H1 (cell line): ENCODE measurements at regions not wholly inside any gene's neighbourhood (a gene's known extent, or its start where the extent isn't known, plus 50 kb on each side); places are given as distances from the start of the nearest gene placed in this dataset.

ENCODE experiments used
- CTCF ChIA-PET: fragments of 300-600 bp; sonication (Branson Sonifier 250); formaldehyde crosslinking; loops from one replicate; lab custom pipeline; 2021; ENCODE audit not compliant: partially characterized antibody; lab: Charles Lee
- POLR2A ChIA-PET: fragments of 300-600 bp; sonication (Branson Sonifier 250); formaldehyde crosslinking; loops from one replicate; lab custom pipeline; 2021; ENCODE audit warnings: inconsistent platforms; ENCODE audit not compliant: partially characterized antibody; lab: Charles Lee
- DNase-seq, 2 experiments: peaks; one replicate each; pipeline versions ENCODE4 v3.0.0 to v3.0.0-alpha.2; 2010 to 2022; ENCODE audit warnings: low spot score in 2 of 2, low read depth in 1 of 2, mixed read lengths in 1 of 2
- FAIRE-seq: peaks from 2 replicates; lab custom pipeline; 2011; peaks lifted over from hg19 to GRCh38; lab: Jason Lieb, UNC
- H2AFZ ChIP-seq: 2 replicates; pipeline ENCODE4 v1.8.1; 2012; ENCODE audit warnings: low read length, inconsistent platforms
- H2AK5ac ChIP-seq: 2 replicates; pipeline ENCODE4 v1.6.1; 2013; ENCODE audit warnings: low read depth, low read length
- H2BK120ac ChIP-seq: replicated peaks from 2 replicates; pipeline ENCODE3; 2013; ENCODE audit warnings: low read depth, low read length, inconsistent platforms
- H2BK12ac ChIP-seq: 2 replicates; pipeline ENCODE4 v1.6.1; 2013; ENCODE audit warnings: low read depth, low read length
- H2BK15ac ChIP-seq: 2 replicates; pipeline ENCODE4 v1.6.1; 2013; ENCODE audit warnings: low read length
- H2BK20ac ChIP-seq: 2 replicates; pipeline ENCODE4 v1.6.1; 2013; ENCODE audit warnings: low read length
- H2BK5ac ChIP-seq: 2 replicates; pipeline ENCODE4 v1.6.1; 2013; ENCODE audit warnings: low read depth, low read length
- H3K14ac ChIP-seq: 2 replicates; pipeline ENCODE4 v1.6.1; 2013; ENCODE audit warnings: inconsistent platforms; ENCODE audit not compliant: insufficient read length
- H3K18ac ChIP-seq: 2 replicates; pipeline ENCODE4 v1.6.1; 2013; ENCODE audit warnings: low read length; ENCODE audit errors: extremely low read depth
- H3K23ac ChIP-seq: 2 replicates; pipeline ENCODE4 v1.6.1; 2013; ENCODE audit warnings: inconsistent platforms; ENCODE audit not compliant: insufficient read length
- H3K23me2 ChIP-seq: 2 replicates; pipeline ENCODE4 v1.6.1; 2013; ENCODE audit warnings: low read depth, low read length
- H3K27ac ChIP-seq: 2 replicates; pipeline ENCODE4 v1.6.1; 2011; ENCODE audit warnings: low read depth, low read length, inconsistent platforms
- H3K27me3 ChIP-seq, 4 experiments: replicated peaks in 1 of 4; 1 replicate in 1 of 4; 2 replicates in 3 of 4; pipeline versions ENCODE4 v1.6.1 to v1.8.1; 2011 to 2013; ENCODE audit warnings: low read length in 3 of 4, mild to moderate bottlenecking in 3 of 4, inconsistent platforms in 2 of 4, mixed read lengths in 2 of 4, moderate library complexity in 1 of 4; ENCODE audit not compliant: control insufficient read depth in 3 of 4, insufficient read depth in 3 of 4; ENCODE audit errors: extremely low read depth in 1 of 4
- H3K36me3 ChIP-seq, 4 experiments: 2 replicates each; pipeline versions ENCODE4 v1.6.1 to v1.8.1; 2011 to 2013; ENCODE audit warnings: mild to moderate bottlenecking in 4 of 4, low read length in 3 of 4, moderate library complexity in 2 of 4, control low read depth in 1 of 4, inconsistent platforms in 1 of 4; ENCODE audit not compliant: insufficient read depth in 4 of 4, control insufficient read depth in 2 of 4
- H3K4ac ChIP-seq: replicated peaks from 2 replicates; pipeline ENCODE3; 2013; ENCODE audit warnings: low read length, low read depth, mixed read lengths, inconsistent platforms; ENCODE audit not compliant: insufficient read length
- H3K4me1 ChIP-seq, 4 experiments: replicated peaks in 1 of 4; 1 replicate in 1 of 4; 2 replicates in 3 of 4; pipeline versions ENCODE4 v1.6.1 to v1.8.1; 2011 to 2013; ENCODE audit warnings: low read length in 3 of 4, inconsistent platforms in 2 of 4, mixed read lengths in 1 of 4; ENCODE audit not compliant: insufficient read depth in 4 of 4, control insufficient read depth in 3 of 4
- H3K4me2 ChIP-seq, 2 experiments: 2 replicates each; pipeline versions ENCODE4 v1.6.1 to v1.8.1; 2011 to 2013; ENCODE audit warnings: low read depth in 2 of 2, low read length in 2 of 2, control low read depth in 1 of 2, inconsistent platforms in 1 of 2, mild to moderate bottlenecking in 1 of 2; ENCODE audit not compliant: insufficient read depth in 1 of 2
- H3K4me3 ChIP-seq, 4 experiments: fragments of 200-600, 300-600 bp in 1 of 4; sonication (generic), shearing (Covaris generic), sonication (Bioruptor Twin) in 1 of 4; 2 replicates each; pipeline versions ENCODE4 v1.5.1 to v1.8.1; 2011 to 2016; ENCODE audit warnings: low read length in 4 of 4, low read depth in 3 of 4, control low read depth in 2 of 4, inconsistent platforms in 2 of 4, mild to moderate bottlenecking in 2 of 4, mixed read lengths in 1 of 4, moderate library complexity in 1 of 4; ENCODE audit not compliant: insufficient read depth in 2 of 4; ENCODE audit errors: extremely low read depth in 1 of 4
- H3K56ac ChIP-seq: replicated peaks from 2 replicates; pipeline ENCODE3; 2013; ENCODE audit warnings: low read depth, mild to moderate bottlenecking, mixed read lengths, low read length, inconsistent platforms; ENCODE audit not compliant: insufficient read length
- H3K79me1 ChIP-seq: 2 replicates; pipeline ENCODE4 v1.6.1; 2013; ENCODE audit warnings: low read depth, low read length, control low read depth
- H3K79me2 ChIP-seq, 2 experiments: 2 replicates each; pipeline versions ENCODE4 v1.6.1 to v1.8.1; 2012 to 2013; ENCODE audit warnings: low read length in 2 of 2, mild to moderate bottlenecking in 2 of 2, inconsistent platforms in 1 of 2; ENCODE audit not compliant: insufficient read depth in 2 of 2, control insufficient read depth in 1 of 2
- H3K9ac ChIP-seq, 4 experiments: replicated peaks in 1 of 4; 1 replicate in 1 of 4; 2 replicates in 3 of 4; pipeline versions ENCODE4 v1.6.1 to v1.8.1; 2011 to 2013; ENCODE audit warnings: low read depth in 3 of 4, low read length in 3 of 4, control low read depth in 2 of 4, mild to moderate bottlenecking in 2 of 4, moderate library complexity in 2 of 4, inconsistent platforms in 1 of 4; ENCODE audit errors: extremely low read depth in 1 of 4
- H3K9me3 ChIP-seq, 2 experiments: 2 replicates each; pipeline versions ENCODE4 v1.6.1 to v1.8.1; 2012 to 2013; ENCODE audit warnings: mild to moderate bottlenecking in 2 of 2, moderate library complexity in 2 of 2, control low read depth in 1 of 2, inconsistent platforms in 1 of 2, low read depth in 1 of 2, low read length in 1 of 2, mixed read lengths in 1 of 2; ENCODE audit not compliant: insufficient read depth in 2 of 2
- H4K20me1 ChIP-seq, 2 experiments: replicated peaks in 1 of 2; 2 replicates each; pipeline versions ENCODE3 to v1.8.1; 2011 to 2013; ENCODE audit warnings: inconsistent platforms in 2 of 2, low read length in 2 of 2, mild to moderate bottlenecking in 1 of 2; ENCODE audit not compliant: insufficient read depth in 2 of 2, control insufficient read depth in 1 of 2
- H4K5ac ChIP-seq: 2 replicates; pipeline ENCODE4 v1.6.1; 2013; ENCODE audit warnings: low read length, low read depth, mixed read lengths, inconsistent platforms; ENCODE audit not compliant: insufficient read length
- H4K8ac ChIP-seq: 2 replicates; pipeline ENCODE4 v1.8.0; 2013; ENCODE audit warnings: mild to moderate bottlenecking, moderate library complexity, low read length, inconsistent platforms; ENCODE audit not compliant: insufficient read depth; ENCODE audit errors: extremely low read depth
- H4K91ac ChIP-seq: replicated peaks from 2 replicates; pipeline ENCODE3; 2013; ENCODE audit warnings: low read length, mixed read lengths, inconsistent platforms; ENCODE audit not compliant: insufficient read length
- ATF3 ChIP-seq: IDR thresholded peaks from 2 replicates; pipeline ENCODE4 v1.6.1; 2011; ENCODE audit warnings: low read depth, mild to moderate bottlenecking, low read length; ENCODE audit not compliant: insufficient read depth
- BRCA1 ChIP-seq: IDR thresholded peaks from 2 replicates; pipeline ENCODE4 v1.6.1; 2012; ENCODE audit warnings: low read depth, low read length, improper control_type of control experiment
- CBX8 ChIP-seq: fragments of 300-800, 300-1000 bp; sonication (generic); IDR thresholded peaks from 2 replicates; pipeline ENCODE4 v1.7.1; 2016; ENCODE audit warnings: low read depth, low read length, borderline replicate concordance
- CTBP2 ChIP-seq: IDR thresholded peaks from 2 replicates; pipeline ENCODE4 v1.7.0; 2011; ENCODE audit warnings: borderline replicate concordance, mild to moderate bottlenecking, moderate library complexity, mixed read lengths, low read length; ENCODE audit not compliant: insufficient read depth, insufficient read length
- CTCF ChIP-seq, 3 experiments: IDR thresholded peaks; 1 replicate in 2 of 3; 2 replicates in 1 of 3; pipeline versions ENCODE4 v1.5.1 to v1.6.1; 2011; ENCODE audit warnings: low read length in 3 of 3, mild to moderate bottlenecking in 3 of 3, inconsistent platforms in 2 of 3, low read depth in 1 of 3, moderate library complexity in 1 of 3; ENCODE audit not compliant: insufficient read depth in 1 of 3; ENCODE audit errors: control extremely low read depth in 1 of 3
- KDM1A ChIP-seq: fragments of 200-600, 300-600 bp; sonication (generic); IDR thresholded peaks from 2 replicates; pipeline ENCODE4 v1.7.1; 2016; ENCODE audit warnings: mild to moderate bottlenecking, low read length, borderline replicate concordance
- POLR2AphosphoS5 ChIP-seq: IDR thresholded peaks from 2 replicates; pipeline ENCODE4 v1.6.1; 2011; ENCODE audit warnings: low read depth, low read length
- RAD21 ChIP-seq, 2 experiments: IDR thresholded peaks in 1 of 2; conservative IDR thresholded peaks in 1 of 2; 2 replicates each; pipeline ENCODE4 v1.6.1; 2011; ENCODE audit warnings: low read depth in 2 of 2, low read length in 2 of 2, improper control_type of control experiment in 1 of 2, inconsistent platforms in 1 of 2, mild to moderate bottlenecking in 1 of 2, moderate library complexity in 1 of 2
- SRF ChIP-seq: IDR thresholded peaks from 2 replicates; pipeline ENCODE4 v1.6.1; 2011; ENCODE audit warnings: mild to moderate bottlenecking, low read depth, low read length, moderate library complexity
- YY1 ChIP-seq: IDR thresholded peaks from 2 replicates; pipeline ENCODE4 v1.6.1; 2011; ENCODE audit warnings: low read depth, mild to moderate bottlenecking, low read length
- WGBS, 2 experiments: shearing (Covaris generic) in 1 of 2; methylation state at CpG; one replicate each; pipeline versions ENCODE4 v1.1.6 to v1.1.7; 2013 to 2015; ENCODE audit warnings: low lambda C conversion rate in 2 of 2, mixed read lengths in 2 of 2, inconsistent platforms in 1 of 2, low coverage in 1 of 2, missing lambda C conversion rate in 1 of 2; ENCODE audit not compliant: insufficient replicate concordance in 2 of 2, insufficient coverage in 1 of 2, insufficient read length in 1 of 2; ENCODE audit errors: extremely low coverage in 1 of 2, missing lambda C conversion rate in 1 of 2; 5-methylcytosine and 5-hydroxymethylcytosine counted together

- H3K4me1 ChIP-seq = peaks cover 0 to 3% (median 1%) of the 10 kb centered on the region in 4 experiments; a peak in 3 of 7 replicates
- no peaks in the 10 kb centered on the region for H3K79me1 ChIP-seq
- H2AK5ac ChIP-seq = no peak overlapping the region
- H4K5ac ChIP-seq = no peak overlapping the region
- POLR2A ChIA-PET = no interaction called here
- H3K9me3 ChIP-seq = peaks cover 0 to 4% of the 10 kb centered on the region in 2 experiments; a peak in 2 of 4 replicates
- no peaks in the 10 kb centered on the region for H4K20me1 ChIP-seq
- no peak overlapping the region for H3K4ac ChIP-seq
- H3K56ac ChIP-seq = no peak overlapping the region
- H4K91ac ChIP-seq = no peak overlapping the region
- H3K18ac ChIP-seq = no peak overlapping the region
- DNase-seq (no peak), FAIRE-seq (no peak)
- no peaks in the 10 kb centered on the region for H3K79me2 ChIP-seq
- H3K14ac ChIP-seq = no peak overlapping the region
- no peak overlapping the region for H2AFZ ChIP-seq
- CTCF ChIA-PET = interaction anchor here (0.7 kb wide), 1 partner anchor 19 kb away, joined by 4 read pairs; no protein-coding TSS in a partner anchor
- H3K23ac ChIP-seq = no peak overlapping the region
- H3K23me2 ChIP-seq = no peaks in the 10 kb centered on the region
- no peak overlapping the region for H3K27ac ChIP-seq
- H3K36me3 ChIP-seq = no peaks in the 10 kb centered on the region
- no peaks in the 10 kb centered on the region for H3K27me3 ChIP-seq
- no peak overlapping the region for H2BK5ac ChIP-seq
- H2BK20ac ChIP-seq = no peak overlapping the region
- WGBS, 2 experiments = 92% methylated on average over 2 of the region's 2 CpGs; no CpG with 5 or more reads in 1 of the 2 experiments
- H2BK12ac ChIP-seq = no peak overlapping the region
- H2BK120ac ChIP-seq = no peak overlapping the region
- H2BK15ac ChIP-seq = no peak overlapping the region
- H3K4me3 ChIP-seq = no peak overlapping the region
- no peak overlapping the region for H4K8ac ChIP-seq
- no peak overlapping the region for H3K4me2 ChIP-seq
- H3K9ac ChIP-seq = no peak overlapping the region
- TF ChIP-seq YY1 (no peak), BRCA1 (no peak), CBX8 (no peak), SRF (no peak), CTCF (IDR thresholded peaks at IDR 0.05; ENCODE audit: control extremely low read depth in 1 of 3, insufficient read depth in 1 of 3, low read depth in 1 of 3, low read length in 3 of 3) (no peak), RAD21 (IDR thresholded peaks at IDR 0.05 in 1 of 2, conservative IDR thresholded peaks at IDR 0.05 in 1 of 2; ENCODE audit: low read depth in 2 of 2, low read length in 2 of 2) (no peak), POLR2AphosphoS5 (no peak), CTBP2 (no peak), ATF3 (no peak), KDM1A (no peak)
Measured at GRCh38 chr19:28526038-28526437, 686.9 kb downstream of the UQCRFS1 start.
